Naive thymus-derived CD8-positive, alpha-beta T cell (primary cell): ENCODE measurements at regions not wholly inside any gene's neighbourhood (a gene's known extent, or its start where the extent isn't known, plus 50 kb on each side); places are given as distances from the start of the nearest gene placed in this dataset.

Experiments
- ATAC-seq, 2 donors: fragments of 150-1000 bp; cut with Tn5 transposase in 1 of 2; sonication (Bioruptor Pico), chemical (Tn5 transposase) in 1 of 2; 1 replicate in 1 of 2; 2 replicates in 1 of 2; pipeline ENCODE4 v1.10.0; 2021; ENCODE audit warnings: mild to moderate bottlenecking in 2 of 2, moderate library complexity in 2 of 2
- POLR2A ChIA-PET: fragments of 350-600 bp; sonication (Branson Sonifier 250); formaldehyde crosslinking; loops from one replicate; lab custom pipeline; 2021; ENCODE audit warnings: antibody characterized with exemption; lab: Charles Lee
- DNase-seq, 10 donors: peaks; one replicate each; pipeline versions ENCODE4 v3.0.0 to v3.0.0-alpha.2; 2020 to 2022
- H3K27ac Mint-ChIP-seq, 10 donors: one replicate each; pipeline ENCODE4 v1.8.0; 2020 to 2022; ENCODE audit warnings: mild to moderate bottlenecking in 10 of 10, mixed read lengths in 10 of 10, moderate library complexity in 4 of 10, inconsistent platforms in 1 of 10
- H3K27me3 Mint-ChIP-seq, 5 donors: one replicate each; pipeline ENCODE4 v1.8.0; 2021 to 2022; ENCODE audit warnings: mixed read lengths in 5 of 5
- H3K36me3 Mint-ChIP-seq, 3 donors: one replicate each; pipeline ENCODE4 v1.8.0; 2020 to 2022; ENCODE audit warnings: mixed read lengths in 3 of 3, mild to moderate bottlenecking in 2 of 3, inconsistent platforms in 1 of 3
- H3K4me1 Mint-ChIP-seq, 4 donors: one replicate each; pipeline ENCODE4 v1.8.0; 2021 to 2022; ENCODE audit warnings: mixed read lengths in 4 of 4
- H3K4me3 Mint-ChIP-seq, 10 donors: one replicate each; pipeline ENCODE4 v1.8.0; 2020 to 2022; ENCODE audit warnings: mild to moderate bottlenecking in 10 of 10, mixed read lengths in 10 of 10, moderate library complexity in 6 of 10, inconsistent platforms in 1 of 10
- H3K9me3 Mint-ChIP-seq, 9 donors: one replicate each; pipeline ENCODE4 v1.8.0; 2020 to 2022; ENCODE audit warnings: mixed read lengths in 9 of 9, mild to moderate bottlenecking in 3 of 9, inconsistent platforms in 1 of 9, moderate library complexity in 1 of 9

- H3K4me1 Mint-ChIP-seq: no peaks in the 10 kb centered on the region
- H3K9me3 Mint-ChIP-seq: peaks cover 0 to 3% (median 0%) of the 10 kb centered on the region in 9 donors
- no peak overlapping the region for H3K4me3 Mint-ChIP-seq
- H3K27me3 Mint-ChIP-seq: peaks cover 0 to 3% (median 0%) of the 10 kb centered on the region in 5 donors
- ATAC-seq (no peak), DNase-seq (no peak)
- H3K36me3 Mint-ChIP-seq: no peaks in the 10 kb centered on the region
- POLR2A ChIA-PET: no interaction called here
- no peak overlapping the region for H3K27ac Mint-ChIP-seq
Measured at GRCh38 chr18:11276678-11277077, 127.3 kb upstream of the PIEZO2 start.

GRCh38 chr18:11274144-11274794 lies 124.9 kb upstream of the PIEZO2 start:
- DNase-seq (no peak), ATAC-seq (no peak)
- POLR2A ChIA-PET: no interaction called here
- Mint-ChIP-seq H3K4me1 (no peaks in the 10 kb centered on the region), H3K27ac (no peak overlapping the region), H3K9me3 (peaks cover 0 to 3% (median 0%) of the 10 kb centered on the region in 9 donors), H3K36me3 (no peaks in the 10 kb centered on the region), H3K4me3 (no peak overlapping the region), H3K27me3 (peaks cover 0 to 3% (median 0%) of the 10 kb centered on the region in 5 donors)

- POLR2A ChIA-PET: no interaction called here
- Mint-ChIP-seq H3K9me3 (peaks cover 0 to 1% (median 0%) of the 10 kb centered on the region in 9 donors), H3K4me3 (no peak overlapping the region), H3K27me3 (peaks cover 0 to 8% (median 0%) of the 10 kb centered on the region in 5 donors), H3K27ac (no peak overlapping the region), H3K36me3 (no peaks in the 10 kb centered on the region), H3K4me1 (no peaks in the 10 kb centered on the region)
- no peak for ATAC-seq
- DNase-seq: no peak
Measured at GRCh38 chr18:11272516-11272915, 123.1 kb upstream of the PIEZO2 start.

- DNase-seq (no peak), ATAC-seq (no peak)
- Mint-ChIP-seq H3K9me3 (peaks cover 0 to 6% (median 0%) of the 10 kb centered on the region in 9 donors), H3K4me1 (no peaks in the 10 kb centered on the region), H3K4me3 (no peak overlapping the region), H3K27ac (no peak overlapping the region), H3K36me3 (no peaks in the 10 kb centered on the region), H3K27me3 (peaks cover 0 to 13% (median 3%) of the 10 kb centered on the region in 5 donors)
- POLR2A ChIA-PET: no interaction called here
Measured at GRCh38 chr18:11271954-11272353, 122.6 kb upstream of the PIEZO2 start.

GRCh38 chr18:11269257-11269656 lies 119.9 kb upstream of the PIEZO2 start:
- no peak for ATAC-seq

GRCh38 chr18:11268741-11269233 lies 119.4 kb upstream of the PIEZO2 start:
- Mint-ChIP-seq H3K36me3 (peaks cover 0 to 6% (median 0%) of the 10 kb centered on the region in 3 donors), H3K27ac (no peak overlapping the region), H3K9me3 (peaks cover 3 to 16% (median 10%) of the 10 kb centered on the region in 9 donors), H3K27me3 (peaks cover 0 to 18% (median 3%) of the 10 kb centered on the region in 5 donors), H3K4me3 (no peak overlapping the region), H3K4me1 (no peaks in the 10 kb centered on the region)
- DNase-seq (no peak), ATAC-seq (no peak)
- POLR2A ChIA-PET: no interaction called here

More at GRCh38 chr18:11269257-11269656, 119.9 kb upstream of the PIEZO2 start:
- Mint-ChIP-seq H3K27me3 (peaks cover 0 to 18% (median 3%) of the 10 kb centered on the region in 5 donors), H3K27ac (no peak overlapping the region), H3K36me3 (peaks cover 0 to 5% (median 0%) of the 10 kb centered on the region in 3 donors), H3K9me3 (peaks cover 1 to 14% (median 8%) of the 10 kb centered on the region in 9 donors), H3K4me1 (no peaks in the 10 kb centered on the region), H3K4me3 (no peak overlapping the region)
- no peak for DNase-seq
- POLR2A ChIA-PET: no interaction called here

- H3K36me3 Mint-ChIP-seq: peaks cover 0 to 12% (median 0%) of the 10 kb centered on the region in 3 donors
- DNase-seq: no peak
- no peak overlapping the region for H3K27ac Mint-ChIP-seq
- H3K4me1 Mint-ChIP-seq: no peaks in the 10 kb centered on the region
- ATAC-seq: no peak
- H3K9me3 Mint-ChIP-seq: peaks cover 7 to 22% (median 14%) of the 10 kb centered on the region in 9 donors
- H3K4me3 Mint-ChIP-seq: no peak overlapping the region
- H3K27me3 Mint-ChIP-seq: peaks cover 0 to 18% (median 3%) of the 10 kb centered on the region in 5 donors
- POLR2A ChIA-PET: no interaction called here
Measured at GRCh38 chr18:11268153-11268552, 118.8 kb upstream of the PIEZO2 start.

GRCh38 chr18:11266781-11267480 lies 117.6 kb upstream of the PIEZO2 start:
- H3K27ac Mint-ChIP-seq: peak overlapping the region in 1 of 10 donors; percentile 5
- ATAC-seq: no peak
- no peak overlapping the region for H3K4me3 Mint-ChIP-seq

GRCh38 chr18:11261486-11261885 lies 112.1 kb upstream of the PIEZO2 start:
- Mint-ChIP-seq H3K27me3 (peaks cover 0 to 2% (median 0%) of the 10 kb centered on the region in 5 donors), H3K4me3 (no peak overlapping the region), H3K9me3 (peaks cover 5 to 26% (median 13%) of the 10 kb centered on the region in 9 donors), H3K4me1 (no peaks in the 10 kb centered on the region), H3K27ac (no peak overlapping the region), H3K36me3 (peaks cover 0 to 15% (median 0%) of the 10 kb centered on the region in 3 donors)
- DNase-seq (no peak), ATAC-seq (no peak)
- POLR2A ChIA-PET: no interaction called here

More at GRCh38 chr18:11266781-11267480, 117.6 kb upstream of the PIEZO2 start:
- Mint-ChIP-seq H3K36me3 (peaks cover 0 to 15% (median 0%) of the 10 kb centered on the region in 3 donors), H3K4me1 (no peaks in the 10 kb centered on the region), H3K9me3 (peaks cover 8 to 28% (median 16%) of the 10 kb centered on the region in 9 donors), H3K27me3 (peaks cover 0 to 18% (median 3%) of the 10 kb centered on the region in 5 donors)
- POLR2A ChIA-PET: no interaction called here
- no peak for DNase-seq

- H3K27me3 Mint-ChIP-seq: no peaks in the 10 kb centered on the region
- no peak for ATAC-seq
- H3K36me3 Mint-ChIP-seq: peaks cover 0 to 15% (median 0%) of the 10 kb centered on the region in 3 donors
- POLR2A ChIA-PET: no interaction called here
- no peak overlapping the region for H3K4me3 Mint-ChIP-seq
- peaks cover 5 to 26% (median 13%) of the 10 kb centered on the region in 9 donors for H3K9me3 Mint-ChIP-seq
- no peak overlapping the region for H3K27ac Mint-ChIP-seq
- no peak for DNase-seq
- H3K4me1 Mint-ChIP-seq: no peaks in the 10 kb centered on the region
Measured at GRCh38 chr18:11260961-11261461, 111.6 kb upstream of the PIEZO2 start.

GRCh38 chr18:11259469-11260150 lies 110.2 kb upstream of the PIEZO2 start:
- DNase-seq (no peak), ATAC-seq (no peak)
- Mint-ChIP-seq H3K36me3 (peaks cover 0 to 11% (median 0%) of the 10 kb centered on the region in 3 donors), H3K9me3 (peaks cover 0 to 20% (median 11%) of the 10 kb centered on the region in 9 donors), H3K4me1 (no peaks in the 10 kb centered on the region), H3K27ac (no peak overlapping the region), H3K4me3 (no peak overlapping the region), H3K27me3 (no peaks in the 10 kb centered on the region)
- POLR2A ChIA-PET: no interaction called here

- peaks cover 0 to 7% (median 3%) of the 10 kb centered on the region in 9 donors for H3K9me3 Mint-ChIP-seq
- no peaks in the 10 kb centered on the region for H3K27me3 Mint-ChIP-seq
- peaks cover 0 to 3% (median 0%) of the 10 kb centered on the region in 3 donors for H3K36me3 Mint-ChIP-seq
- POLR2A ChIA-PET: no interaction called here
- no peak overlapping the region for H3K27ac Mint-ChIP-seq
- ATAC-seq: no peak
- H3K4me1 Mint-ChIP-seq: no peaks in the 10 kb centered on the region
- DNase-seq: no peak
- no peak overlapping the region for H3K4me3 Mint-ChIP-seq
Measured at GRCh38 chr18:11258039-11258610, 108.8 kb upstream of the PIEZO2 start.
